ENCODE measurements at regions not wholly inside any gene's neighbourhood (a gene's known extent, or its start where the extent isn't known, plus 50 kb on each side); places are given as distances from the start of the nearest gene placed in this dataset.

GRCh38 chr16:35302859-35303258 is 1843.4 kb downstream of the TP53TG3F start:
- TF ChIP-seq EZH2 (IDR thresholded peaks at IDR 0.05; ENCODE audit: low read length, unreplicated experiment) (no peak), CTCF (conservative IDR thresholded peaks at IDR 0.05; ENCODE audit: low read depth, low read length) (no peak)

Data from PC-3 (cell line).